Spleen (tissue), 11 donors: ENCODE measurements at regions not wholly inside any gene's neighbourhood (a gene's known extent, or its start where the extent isn't known, plus 50 kb on each side); places are given as distances from the start of the nearest gene placed in this dataset.

Experiments used
- DNase-seq: peaks from one replicate; pipeline ENCODE4 v3.0.0-alpha.2; 2020
- H3K27ac ChIP-seq, 8 donors: fragments of 200-600 bp; sonication (generic) in 7 of 8; 1 replicate in 4 of 8; 2 replicates in 4 of 8; pipeline versions ENCODE4 v1.5.0 to v1.8.0; 2016 to 2021; ENCODE audit warnings: inconsistent platforms in 4 of 8, mild to moderate bottlenecking in 4 of 8, moderate library complexity in 1 of 8
- H3K27me3 ChIP-seq, 7 donors: fragments of 200-600 bp; sonication (generic) in 6 of 7; replicated peaks in 1 of 7; 1 replicate in 4 of 7; 2 replicates in 3 of 7; pipeline versions ENCODE4 v1.5.0 to v1.8.0; 2016 to 2021; ENCODE audit warnings: inconsistent platforms in 3 of 7, mild to moderate bottlenecking in 1 of 7
- H3K36me3 ChIP-seq, 6 donors: fragments of 200-600 bp; sonication (generic) in 5 of 6; 1 replicate in 4 of 6; 2 replicates in 2 of 6; pipeline versions ENCODE4 v1.5.0 to v1.8.0; 2016 to 2021; ENCODE audit warnings: inconsistent platforms in 2 of 6
- H3K4me1 ChIP-seq, 6 donors: fragments of 200-600 bp; sonication (generic) in 5 of 6; 1 replicate in 3 of 6; 2 replicates in 3 of 6; pipeline versions ENCODE4 v1.5.0 to v1.8.0; 2016 to 2021; ENCODE audit warnings: inconsistent platforms in 3 of 6
- H3K4me3 ChIP-seq, 8 donors: fragments of 200-600 bp; sonication (generic) in 7 of 8; 1 replicate in 4 of 8; 2 replicates in 4 of 8; pipeline versions ENCODE4 v1.5.0 to v1.8.0; 2016 to 2021; ENCODE audit warnings: inconsistent platforms in 4 of 8, mild to moderate bottlenecking in 4 of 8, moderate library complexity in 2 of 8
- H3K9me3 ChIP-seq, 8 donors: fragments of 200-600 bp; sonication (generic) in 7 of 8; 1 replicate in 4 of 8; 2 replicates in 4 of 8; pipeline versions ENCODE4 v1.5.0 to v1.8.0; 2016 to 2021; ENCODE audit warnings: inconsistent platforms in 4 of 8
- POLR2A ChIP-seq, 3 donors: fragments of 450-650 bp; IDR thresholded peaks; one replicate each; pipeline ENCODE4 v1.5.1; 2017; ENCODE audit warnings: antibody characterized with exemption in 3 of 3, mild to moderate bottlenecking in 1 of 3
- POLR2AphosphoS5 ChIP-seq, 3 donors: sonication (generic); formaldehyde crosslinking; IDR thresholded peaks; one replicate each; pipeline ENCODE4 v1.5.1; 2017; ENCODE audit warnings: antibody characterized with exemption in 3 of 3
- WGBS, 5 donors: extraction: QIAGEN DNeasy Blood & Tissue Kit in 3 of 5; methylation state at CpG; one replicate each; pipeline versions ENCODE4 v1.1.5 to v1.1.7; 2013 to 2018; 5-methylcytosine and 5-hydroxymethylcytosine counted together
- intact Hi-C: fragments of 100-400 bp; cut with DNase I; formaldehyde crosslinking; loops from one replicate; pipeline ENCODE4 v1.15.0; 2023; ENCODE audit warnings: low total_unique reads
- TF ChIP-seq, protein P1 (sequence below), 11 experiments: fragments of 200-600 bp in 7 of 11; fragments of 450-650 bp in 4 of 11; sonication (generic) in 4 of 11; IDR thresholded peaks in 8 of 11; conservative IDR thresholded peaks in 3 of 11; 1 replicate in 7 of 11; 2 replicates in 4 of 11; pipeline versions ENCODE4 v1.4.0 to v1.8.0; 2016 to 2021; ENCODE audit warnings: antibody characterized with exemption in 11 of 11, inconsistent platforms in 4 of 11, mild to moderate bottlenecking in 1 of 11
- donor health status: healthy with polysubstance abuse.
- donor health status: DM: no; HTN: no; CAD: no; lungs with moderate emphysema.
- donor health status: DM: no; HTN: no; CAD: no.
- donor health status: Bipolar disorder and iron deficiency.
- donor health status: healthy.
- donor health status: DM: no; HTN: no; CAD: no.
- donor health status: DM: yes; HTN: yes; CAD: no.

DNA sequence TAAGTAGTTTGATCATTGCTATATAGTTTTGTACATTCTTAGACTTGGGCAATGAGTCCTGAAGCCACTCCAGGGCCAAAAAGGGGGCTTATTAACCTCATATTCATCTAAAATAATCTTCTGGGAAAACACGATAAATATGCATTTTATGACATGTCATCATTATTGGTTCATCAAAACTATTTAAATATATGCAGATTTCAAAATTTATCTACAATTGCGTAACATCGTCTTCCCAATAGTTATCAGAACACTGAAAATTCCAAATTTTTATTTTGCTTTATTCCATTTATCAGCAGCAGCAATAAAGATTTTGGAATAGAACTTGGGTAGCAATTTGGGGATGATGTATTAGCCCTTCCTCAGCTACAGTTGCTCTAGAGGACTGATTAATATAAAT, 550.0 kb downstream of the IQCM start:
- no peaks in the 10 kb centered on the region for H3K36me3 ChIP-seq
- WGBS, 5 donors: 60 to 93% (median 68%) methylated on average over 3 of the region's 3 CpGs
- no peaks in the 10 kb centered on the region for H3K4me1 ChIP-seq
- intact Hi-C loops: no loop called here
- H3K4me3 ChIP-seq: no peak overlapping the region
- peaks cover 0 to 4% (median 0%) of the 10 kb centered on the region in 8 donors for H3K9me3 ChIP-seq
- H3K27me3 ChIP-seq: no peaks in the 10 kb centered on the region
- TF ChIP-seq, protein P1, sequence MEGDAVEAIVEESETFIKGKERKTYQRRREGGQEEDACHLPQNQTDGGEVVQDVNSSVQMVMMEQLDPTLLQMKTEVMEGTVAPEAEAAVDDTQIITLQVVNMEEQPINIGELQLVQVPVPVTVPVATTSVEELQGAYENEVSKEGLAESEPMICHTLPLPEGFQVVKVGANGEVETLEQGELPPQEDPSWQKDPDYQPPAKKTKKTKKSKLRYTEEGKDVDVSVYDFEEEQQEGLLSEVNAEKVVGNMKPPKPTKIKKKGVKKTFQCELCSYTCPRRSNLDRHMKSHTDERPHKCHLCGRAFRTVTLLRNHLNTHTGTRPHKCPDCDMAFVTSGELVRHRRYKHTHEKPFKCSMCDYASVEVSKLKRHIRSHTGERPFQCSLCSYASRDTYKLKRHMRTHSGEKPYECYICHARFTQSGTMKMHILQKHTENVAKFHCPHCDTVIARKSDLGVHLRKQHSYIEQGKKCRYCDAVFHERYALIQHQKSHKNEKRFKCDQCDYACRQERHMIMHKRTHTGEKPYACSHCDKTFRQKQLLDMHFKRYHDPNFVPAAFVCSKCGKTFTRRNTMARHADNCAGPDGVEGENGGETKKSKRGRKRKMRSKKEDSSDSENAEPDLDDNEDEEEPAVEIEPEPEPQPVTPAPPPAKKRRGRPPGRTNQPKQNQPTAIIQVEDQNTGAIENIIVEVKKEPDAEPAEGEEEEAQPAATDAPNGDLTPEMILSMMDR (IDR thresholded peaks at IDR 0.05 in 8 of 11, conservative IDR thresholded peaks at IDR 0.05 in 3 of 11): no peak
- TF ChIP-seq POLR2A (IDR thresholded peaks at IDR 0.05): no peak
- TF ChIP-seq POLR2AphosphoS5 (IDR thresholded peaks at IDR 0.05): no peak
- no peak for DNase-seq
- H3K27ac ChIP-seq: no peak overlapping the region

DNA sequence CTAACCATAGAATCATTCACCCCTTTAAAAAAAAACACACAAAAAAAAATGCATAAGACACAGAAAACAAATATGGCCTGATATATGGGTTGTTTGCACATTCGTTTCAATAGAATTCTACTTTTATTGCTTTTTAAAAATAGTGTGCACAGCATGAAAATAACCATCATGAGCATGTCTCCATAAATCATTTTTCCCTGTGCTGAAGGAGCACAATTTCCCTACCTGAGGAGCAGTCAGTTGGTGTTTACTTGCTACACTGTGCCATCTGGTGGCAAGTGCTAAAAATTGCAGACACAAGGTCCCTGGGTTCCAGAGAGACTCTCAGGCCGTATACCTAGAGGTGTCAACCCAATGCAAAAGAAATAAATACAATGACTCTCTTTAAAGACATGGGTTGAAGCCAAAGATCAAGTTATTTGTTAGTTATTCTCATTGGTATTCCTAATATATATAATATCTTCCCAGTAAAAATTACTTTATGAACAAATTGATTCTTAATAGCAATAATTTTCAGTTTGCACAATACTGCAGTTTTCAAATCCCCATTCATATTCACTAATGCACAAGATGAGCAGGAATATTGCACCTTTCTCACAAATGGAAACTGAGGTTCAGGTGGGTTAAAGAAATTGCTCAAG, 551.4 kb downstream of the IQCM start:
- WGBS, 5 donors: 43 to 47% (median 45%) methylated on average over 2 of the region's 2 CpGs
- H3K9me3 ChIP-seq: peaks cover 0 to 4% (median 0%) of the 10 kb centered on the region in 8 donors
- intact Hi-C loops: loop anchor here (5.0 kb wide), 1 partner anchor 1207 kb away; no protein-coding TSS in a partner anchor
- no peaks in the 10 kb centered on the region for H3K4me1 ChIP-seq
- H3K36me3 ChIP-seq: no peaks in the 10 kb centered on the region
- no peak overlapping the region for H3K27ac ChIP-seq
- no peak overlapping the region for H3K4me3 ChIP-seq
- TF ChIP-seq, protein P1 (IDR thresholded peaks at IDR 0.05 in 8 of 11, conservative IDR thresholded peaks at IDR 0.05 in 3 of 11): peak; percentile 16 to 69 (median 55)
- no peak for TF ChIP-seq POLR2AphosphoS5 (IDR thresholded peaks at IDR 0.05)
- TF ChIP-seq POLR2A (IDR thresholded peaks at IDR 0.05): no peak
- no peaks in the 10 kb centered on the region for H3K27me3 ChIP-seq
- DNase-seq: no peak

DNA sequence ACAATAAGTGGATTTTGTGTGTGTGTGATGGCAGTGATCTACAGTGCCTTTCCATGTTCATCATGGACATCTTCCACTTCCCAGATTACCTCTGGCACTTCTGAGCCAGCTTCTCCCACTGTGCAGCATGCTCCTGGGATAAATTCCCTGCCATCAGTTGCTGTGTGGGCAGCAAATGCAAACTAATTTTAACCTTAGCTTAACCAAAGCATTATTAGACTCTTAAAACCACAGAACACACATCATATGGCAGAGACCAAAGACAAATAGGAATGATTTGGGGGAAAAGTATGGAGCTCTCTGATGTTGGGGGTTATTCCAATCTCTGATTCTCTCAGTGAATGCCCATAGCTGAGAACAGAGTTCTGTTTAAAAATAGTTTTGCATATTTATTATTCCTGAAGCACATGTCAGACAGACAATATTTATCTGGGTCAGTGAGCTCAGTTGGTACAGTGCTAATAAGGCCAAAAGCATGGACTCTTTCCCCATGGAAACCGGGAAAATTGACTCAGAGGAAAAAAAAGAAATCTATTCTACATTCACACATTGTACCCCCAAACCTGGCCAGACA, 567.4 kb downstream of the IQCM start:
- Histone ChIP-seq H3K27me3 (no peaks in the 10 kb centered on the region), H3K9me3 (no peaks in the 10 kb centered on the region), H3K4me1 (no peaks in the 10 kb centered on the region), H3K36me3 (no peaks in the 10 kb centered on the region), H3K4me3 (no peak overlapping the region), H3K27ac (no peak overlapping the region)
- WGBS, 5 donors: 61 to 83% (median 77%) methylated on average over 1 of the region's 1 CpG
- no peak for TF ChIP-seq POLR2A (IDR thresholded peaks at IDR 0.05)
- TF ChIP-seq, protein P1 (IDR thresholded peaks at IDR 0.05 in 8 of 11, conservative IDR thresholded peaks at IDR 0.05 in 3 of 11): no peak
- no peak for TF ChIP-seq POLR2AphosphoS5 (IDR thresholded peaks at IDR 0.05)
- no peak for DNase-seq
- intact Hi-C loops: no loop called here

DNA sequence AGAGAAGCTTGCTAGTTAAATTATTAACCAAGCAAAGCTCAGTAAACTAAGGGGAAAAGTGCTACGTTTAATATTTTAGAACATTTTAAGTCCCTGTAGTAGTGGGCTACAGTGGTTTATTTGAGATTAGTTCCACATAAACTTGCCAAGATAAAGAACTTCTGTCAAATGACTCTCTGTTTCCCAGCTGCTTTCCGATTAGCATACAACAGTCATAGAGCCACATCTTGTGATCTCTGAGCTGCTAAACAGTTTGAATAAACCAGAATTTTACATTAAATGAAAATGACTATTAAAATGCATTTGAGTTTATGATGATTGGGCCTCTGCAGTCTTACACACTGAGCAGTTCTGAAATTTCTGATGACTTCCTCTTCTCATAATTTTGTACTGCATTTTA, 568.5 kb downstream of the IQCM start:
- Histone ChIP-seq H3K4me3 (no peak overlapping the region), H3K27me3 (no peaks in the 10 kb centered on the region), H3K4me1 (no peaks in the 10 kb centered on the region), H3K36me3 (no peaks in the 10 kb centered on the region), H3K9me3 (peaks cover 0 to 1% (median 0%) of the 10 kb centered on the region in 8 donors), H3K27ac (no peak overlapping the region)
- 76 to 88% (median 83%) methylated on average over 2 of the region's 2 CpGs for WGBS, 5 donors
- TF ChIP-seq, protein P1 (IDR thresholded peaks at IDR 0.05 in 8 of 11, conservative IDR thresholded peaks at IDR 0.05 in 3 of 11): no peak
- TF ChIP-seq POLR2AphosphoS5 (IDR thresholded peaks at IDR 0.05) (no peak), POLR2A (IDR thresholded peaks at IDR 0.05) (no peak)
- no peak for DNase-seq
- intact Hi-C loops: no loop called here
